Esophagus squamous epithelium (tissue), 4 donors: ENCODE measurements at regions not wholly inside any gene's neighbourhood (a gene's known extent, or its start where the extent isn't known, plus 50 kb on each side); places are given as distances from the start of the nearest gene placed in this dataset.

Experiments
- CTCF ChIP-seq, 6 experiments: fragments of 450-650 bp in 4 of 6; fragments of 200-600 bp in 2 of 6; sonication (generic) in 2 of 6; IDR thresholded peaks; one replicate each; pipeline ENCODE4 v1.5.1; 2016 to 2019; ENCODE audit warnings: antibody characterized with exemption in 6 of 6, mild to moderate bottlenecking in 4 of 6, moderate library complexity in 4 of 6
- POLR2A ChIP-seq, 4 donors: fragments of 450-650 bp; IDR thresholded peaks; one replicate each; pipeline ENCODE4 v1.6.1; 2017; ENCODE audit warnings: antibody characterized with exemption in 4 of 4, mild to moderate bottlenecking in 4 of 4, moderate library complexity in 3 of 4

GRCh38 chr12:104902125-104902524 lies 56.0 kb downstream of the SLC41A2 start:
- TF ChIP-seq CTCF (IDR thresholded peaks at IDR 0.05) (no peak), POLR2A (IDR thresholded peaks at IDR 0.05) (no peak)
